Skin epidermis (tissue), 12 donors: ENCODE measurements at regions not wholly inside any gene's neighbourhood (a gene's known extent, or its start where the extent isn't known, plus 50 kb on each side); places are given as distances from the start of the nearest gene placed in this dataset.
"Not testable (repeated sequence)": the region's sequence is repeated elsewhere in the genome, so short reads cannot be mapped to it uniquely, and the experiment has no call there.

Experiments
- H3K27ac ChIP-seq, 21 experiments: fragments of 200-600 bp; sonication (generic) in 11 of 21; one replicate each; pipeline ENCODE4 v1.5.0; 2020; ENCODE audit warnings: mild to moderate bottlenecking in 3 of 21, inconsistent platforms in 2 of 21, moderate library complexity in 2 of 21
- H3K4me3 ChIP-seq, 7 experiments: fragments of 200-600 bp; sonication (generic) in 2 of 7; one replicate each; pipeline ENCODE4 v1.5.0; 2020; ENCODE audit warnings: inconsistent platforms in 2 of 7, mild to moderate bottlenecking in 2 of 7, moderate library complexity in 1 of 7

- Histone ChIP-seq H3K4me3 (no peak overlapping the region), H3K27ac (no peak overlapping the region)
Observed at GRCh38 chr2:47628904-47629303, 58.1 kb upstream of the KCNK12 start.

GRCh38 chr2:47626664-47627063 is 55.9 kb upstream of the KCNK12 start:
- Histone ChIP-seq H3K27ac (no peak overlapping the region), H3K4me3 (no peak overlapping the region)

GRCh38 chr2:47623140-47623539 is 52.4 kb upstream of the KCNK12 start:
- H3K4me3 ChIP-seq, H3K27ac ChIP-seq: not testable (repeated sequence)

GRCh38 chr2:47620770-47621437 is 50.1 kb upstream of the KCNK12 start:
- H3K27ac ChIP-seq: no peak overlapping the region
- H3K4me3 ChIP-seq: no peak overlapping the region
